Kidney (tissue), 13 donors: ENCODE measurements at regions not wholly inside any gene's neighbourhood (a gene's known extent, or its start where the extent isn't known, plus 50 kb on each side); places are given as distances from the start of the nearest gene placed in this dataset.

Experiments
- DNase-seq, 5 donors: peaks; one replicate each; pipeline ENCODE4 v3.0.0-alpha.2; 2013 to 2020
- FAIRE-seq: peaks from 2 replicates; lab custom pipeline; 2012; peaks lifted over from hg19 to GRCh38; lab: Jason Lieb, UNC
- H3K27ac ChIP-seq, 2 donors: one replicate each; pipeline ENCODE4 v1.7.0; 2013; ENCODE audit warnings: low read depth in 2 of 2, low read length in 2 of 2, inconsistent platforms in 1 of 2
- H3K27me3 ChIP-seq: one replicate; pipeline ENCODE4 v1.7.1; 2013; ENCODE audit warnings: low read length, inconsistent platforms; ENCODE audit not compliant: control insufficient read depth, insufficient read depth
- H3K36me3 ChIP-seq, 3 donors: one replicate each; pipeline versions ENCODE4 v1.7.0 to v1.7.1; 2013; ENCODE audit warnings: low read length in 3 of 3, control low read depth in 1 of 3, inconsistent platforms in 1 of 3; ENCODE audit not compliant: insufficient read depth in 3 of 3, control insufficient read depth in 2 of 3
- H3K4me1 ChIP-seq, 3 donors: one replicate each; pipeline versions ENCODE4 v1.7.0 to v1.7.1; 2013; ENCODE audit warnings: low read length in 3 of 3, inconsistent platforms in 1 of 3, low read depth in 1 of 3; ENCODE audit not compliant: control insufficient read depth in 2 of 3, insufficient read depth in 2 of 3
- H3K4me3 ChIP-seq, 3 donors: one replicate each; pipeline versions ENCODE4 v1.7.0 to v1.8.1; 2013; ENCODE audit warnings: low read length in 3 of 3, control low read depth in 1 of 3, inconsistent platforms in 1 of 3
- H3K9ac ChIP-seq, 3 donors: one replicate each; pipeline versions ENCODE4 v1.7.0 to v1.7.1; 2013; ENCODE audit warnings: low read length in 3 of 3, control low read depth in 1 of 3, inconsistent platforms in 1 of 3
- H3K9me3 ChIP-seq, 3 donors: one replicate each; pipeline versions ENCODE4 v1.7.0 to v1.7.1; 2013; ENCODE audit warnings: low read length in 3 of 3, control low read depth in 1 of 3, inconsistent platforms in 1 of 3; ENCODE audit not compliant: control insufficient read depth in 2 of 3, insufficient read depth in 1 of 3
- intact Hi-C: fragments of 100-400 bp; cut with DNase I; formaldehyde crosslinking; loops from one replicate; pipeline ENCODE4 v1.11.1; 2022
- TF ChIP-seq, protein P1 (sequence below): IDR thresholded peaks from 3 replicates; pipeline ENCODE4 v1.5.1; 2012; ENCODE audit warnings: mild to moderate bottlenecking, moderate library complexity, borderline replicate concordance; ENCODE audit not compliant: insufficient read depth; ENCODE audit errors: extremely low read depth
- donor health status: control.
- donor health status: control.
- donor health status: control.
- donor health status: control.
- donor health status: control.
- donor health status: DM: yes; HTN: yes; CAD: no.
- donor health status: Normal renal cell carcinoma (clear cell type).

DNA sequence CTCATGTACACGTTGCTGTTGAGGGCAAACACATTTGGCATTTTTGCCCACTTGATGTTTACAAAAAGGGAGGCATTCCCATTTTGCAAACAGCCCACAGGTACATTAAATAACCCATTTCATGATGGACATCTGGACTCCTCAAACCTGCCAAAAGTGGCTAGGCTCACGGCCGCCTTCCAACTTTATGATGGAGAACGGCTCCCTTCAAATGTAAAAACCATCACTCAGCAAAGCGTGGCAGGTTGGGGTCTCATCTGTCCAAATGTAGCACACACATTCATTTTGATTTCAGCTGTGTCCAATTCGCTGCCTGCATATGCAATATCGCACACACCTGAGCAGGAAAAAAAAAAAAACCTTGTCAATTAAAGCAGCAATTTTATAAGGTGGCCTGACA is 417.8 kb downstream of the TMEM114 start:
- TF ChIP-seq, protein P1, sequence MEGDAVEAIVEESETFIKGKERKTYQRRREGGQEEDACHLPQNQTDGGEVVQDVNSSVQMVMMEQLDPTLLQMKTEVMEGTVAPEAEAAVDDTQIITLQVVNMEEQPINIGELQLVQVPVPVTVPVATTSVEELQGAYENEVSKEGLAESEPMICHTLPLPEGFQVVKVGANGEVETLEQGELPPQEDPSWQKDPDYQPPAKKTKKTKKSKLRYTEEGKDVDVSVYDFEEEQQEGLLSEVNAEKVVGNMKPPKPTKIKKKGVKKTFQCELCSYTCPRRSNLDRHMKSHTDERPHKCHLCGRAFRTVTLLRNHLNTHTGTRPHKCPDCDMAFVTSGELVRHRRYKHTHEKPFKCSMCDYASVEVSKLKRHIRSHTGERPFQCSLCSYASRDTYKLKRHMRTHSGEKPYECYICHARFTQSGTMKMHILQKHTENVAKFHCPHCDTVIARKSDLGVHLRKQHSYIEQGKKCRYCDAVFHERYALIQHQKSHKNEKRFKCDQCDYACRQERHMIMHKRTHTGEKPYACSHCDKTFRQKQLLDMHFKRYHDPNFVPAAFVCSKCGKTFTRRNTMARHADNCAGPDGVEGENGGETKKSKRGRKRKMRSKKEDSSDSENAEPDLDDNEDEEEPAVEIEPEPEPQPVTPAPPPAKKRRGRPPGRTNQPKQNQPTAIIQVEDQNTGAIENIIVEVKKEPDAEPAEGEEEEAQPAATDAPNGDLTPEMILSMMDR, result no peak
- Histone ChIP-seq H3K27me3 (no peaks in the 10 kb centered on the region), H3K9ac (no peak overlapping the region), H3K4me3 (no peak overlapping the region), H3K27ac (no peak overlapping the region), H3K36me3 (no peaks in the 10 kb centered on the region), H3K4me1 (no peaks in the 10 kb centered on the region), H3K9me3 (no peaks in the 10 kb centered on the region)
- DNase-seq (no peak), FAIRE-seq (no peak)
- intact Hi-C loops, result no loop called here

DNA sequence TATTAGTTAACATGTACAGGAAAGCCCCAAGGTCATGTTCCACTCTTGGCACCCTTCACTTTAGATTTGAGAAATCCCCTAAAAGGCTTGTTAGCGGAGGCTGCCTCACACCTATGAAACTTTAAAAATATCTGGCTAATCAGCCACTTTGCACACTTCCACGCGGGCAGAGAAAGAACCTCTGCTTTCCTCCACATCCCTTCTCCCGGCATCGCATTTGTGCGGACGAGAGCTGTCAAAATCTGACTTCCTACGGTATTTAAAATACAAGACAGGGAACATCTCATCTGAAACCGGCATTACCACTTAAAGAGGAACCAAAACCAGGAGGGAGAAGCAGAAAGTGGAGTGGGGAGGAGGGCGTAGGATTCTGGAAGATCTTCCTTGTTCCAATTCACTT is 422.3 kb downstream of the TMEM114 start:
- no peaks in the 10 kb centered on the region for H3K27me3 ChIP-seq
- no peak overlapping the region for H3K27ac ChIP-seq
- no peaks in the 10 kb centered on the region for H3K4me1 ChIP-seq
- intact Hi-C loops, result no loop called here
- H3K4me3 ChIP-seq, result no peak overlapping the region
- H3K9me3 ChIP-seq, result no peaks in the 10 kb centered on the region
- FAIRE-seq (no peak), DNase-seq (no peak)
- H3K36me3 ChIP-seq, result no peaks in the 10 kb centered on the region
- H3K9ac ChIP-seq, result no peak overlapping the region
- TF ChIP-seq, protein P1, result no peak

DNA sequence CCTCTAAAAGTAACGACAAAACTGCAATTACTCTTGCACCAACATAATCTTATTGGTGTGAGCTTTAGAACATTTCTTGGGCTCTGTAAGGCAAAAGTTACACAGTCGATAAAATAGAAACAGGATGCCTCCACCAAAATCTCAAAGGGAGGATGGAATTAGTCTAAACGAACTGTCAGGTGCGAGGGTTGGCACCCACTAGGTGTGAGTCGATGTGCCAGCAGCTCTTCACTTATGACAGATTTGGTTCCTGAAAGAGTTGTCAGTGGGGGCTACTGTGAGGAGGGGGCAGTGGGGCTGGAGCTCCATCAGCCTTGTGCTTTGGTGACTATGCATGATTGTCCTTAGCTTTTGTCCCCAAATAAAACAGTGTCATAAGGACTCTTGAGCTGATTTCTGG is 422.9 kb downstream of the TMEM114 start:
- Histone ChIP-seq H3K36me3 (no peaks in the 10 kb centered on the region), H3K27me3 (no peaks in the 10 kb centered on the region), H3K4me1 (no peaks in the 10 kb centered on the region), H3K4me3 (no peak overlapping the region), H3K27ac (no peak overlapping the region), H3K9me3 (no peaks in the 10 kb centered on the region), H3K9ac (no peak overlapping the region)
- TF ChIP-seq, protein P1, result no peak
- FAIRE-seq (no peak), DNase-seq (no peak)
- intact Hi-C loops, result no loop called here

DNA sequence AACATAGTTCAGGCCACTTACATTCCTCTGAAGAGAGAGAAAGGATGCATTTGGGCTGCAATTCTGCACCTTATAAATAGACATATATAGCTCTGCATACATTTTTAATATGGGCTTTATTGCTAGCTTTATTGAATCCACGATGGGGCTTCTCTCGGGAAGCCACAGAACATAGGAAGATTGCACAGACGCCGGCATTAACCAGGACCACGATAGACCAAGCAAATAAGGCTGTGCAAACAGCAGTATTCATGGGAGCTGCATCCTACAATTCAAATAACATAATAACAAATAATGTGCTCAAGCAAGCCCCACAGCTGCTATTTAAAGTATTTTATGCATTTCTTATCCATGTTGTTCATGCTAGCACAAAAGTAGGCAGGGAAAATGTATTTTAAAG is 432.3 kb downstream of the TMEM114 start:
- Histone ChIP-seq H3K9me3 (peaks cover 0 to 7% (median 0%) of the 10 kb centered on the region in 3 donors), H3K9ac (no peak overlapping the region), H3K27me3 (no peaks in the 10 kb centered on the region), H3K4me3 (no peak overlapping the region), H3K27ac (no peak overlapping the region), H3K4me1 (no peaks in the 10 kb centered on the region), H3K36me3 (no peaks in the 10 kb centered on the region)
- TF ChIP-seq, protein P1, result no peak
- intact Hi-C loops, result no loop called here
- FAIRE-seq (no peak), DNase-seq (no peak)
